NCI-H2227 (cell line): ENCODE measurements at regions not wholly inside any gene's neighbourhood (a gene's known extent, or its start where the extent isn't known, plus 50 kb on each side); places are given as distances from the start of the nearest gene placed in this dataset.
"Not testable (repeated sequence)": the region's sequence is repeated elsewhere in the genome, so short reads cannot be mapped to it uniquely, and the experiment has no call there.

ENCODE experiments used
- DNase-seq: peaks from one replicate; lab custom pipeline; 2025; ENCODE audit not compliant: unreplicated experiment; lab: John Stamatoyannopoulos, UW

DNA sequence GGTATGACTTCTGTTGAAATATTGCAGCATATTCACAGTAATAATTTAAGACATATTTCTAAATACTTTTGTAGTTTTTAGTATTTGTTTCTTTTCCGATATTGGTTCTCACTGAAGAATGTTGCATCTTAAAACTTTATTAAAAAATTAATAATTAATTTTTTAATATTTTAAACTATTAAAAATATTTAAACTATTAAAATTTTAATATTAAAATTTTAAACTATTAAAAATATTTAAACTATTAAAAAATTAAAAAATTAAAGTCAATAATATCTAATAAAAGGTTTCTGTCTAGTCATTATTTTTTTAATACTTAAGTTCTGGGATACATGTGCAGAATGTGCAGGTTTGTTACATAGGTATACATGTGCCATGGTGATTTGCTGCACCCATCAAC lies 149.3 kb upstream of the CCNH start:
- no peak for DNase-seq

DNA sequence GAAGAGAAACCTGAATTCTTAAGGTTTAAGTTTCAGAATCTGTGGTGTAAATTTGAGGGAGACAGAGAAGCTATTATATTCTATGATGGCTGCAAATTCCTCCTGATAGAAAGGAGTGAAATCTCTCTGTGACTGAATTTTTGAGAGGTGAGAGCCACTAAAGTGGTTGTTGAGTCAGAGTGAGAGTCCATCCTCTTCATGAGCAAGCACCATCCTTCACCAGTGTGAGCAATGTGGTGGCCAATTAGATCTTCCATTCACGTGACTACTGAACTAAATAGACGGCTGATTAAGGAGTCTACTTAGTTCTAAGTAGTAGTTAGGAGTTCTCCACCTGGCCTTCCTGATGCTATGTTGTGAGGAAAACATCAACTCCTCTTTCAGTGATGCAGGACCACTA lies 147.8 kb upstream of the CCNH start:
- DNase-seq: no peak

DNA sequence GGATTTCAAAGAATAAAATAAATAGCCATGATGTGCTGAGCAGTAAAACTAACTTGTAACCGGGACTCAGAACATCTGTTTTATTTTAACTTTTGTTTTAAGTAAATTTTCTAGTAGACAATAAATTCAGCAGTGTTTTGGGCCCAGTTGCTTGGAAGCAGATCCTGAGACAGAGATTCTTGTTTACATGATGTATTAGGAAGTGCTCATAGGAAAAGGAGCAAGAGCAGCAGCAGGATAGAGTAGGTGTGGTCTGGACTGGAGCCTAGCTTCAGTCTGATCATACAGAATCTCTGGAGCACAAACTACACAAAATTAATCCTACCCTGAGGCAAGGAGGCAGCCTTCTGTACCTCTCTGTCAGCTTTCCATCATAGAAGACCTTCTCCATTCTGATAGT lies 139.2 kb upstream of the CCNH start:
- DNase-seq: no peak

DNA sequence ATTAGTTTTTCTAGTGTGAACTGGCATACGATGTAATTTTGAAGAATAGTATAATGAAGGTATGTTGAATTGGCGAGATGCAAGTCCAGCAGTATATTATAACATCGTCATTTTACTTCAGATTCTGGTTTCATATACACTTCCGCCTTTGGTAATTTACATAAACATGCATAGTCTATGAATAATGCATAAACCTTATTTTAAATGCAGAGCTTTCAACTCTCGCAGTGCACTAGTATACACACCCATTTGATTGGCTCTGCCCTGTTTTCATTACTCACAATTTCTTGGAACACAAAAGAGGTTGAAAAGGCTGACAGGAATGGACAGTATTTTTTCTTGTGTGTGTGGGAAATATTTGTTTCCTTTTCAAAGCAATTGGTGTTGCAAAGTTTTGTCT lies 128.9 kb upstream of the CCNH start:
- no peak for DNase-seq

DNA sequence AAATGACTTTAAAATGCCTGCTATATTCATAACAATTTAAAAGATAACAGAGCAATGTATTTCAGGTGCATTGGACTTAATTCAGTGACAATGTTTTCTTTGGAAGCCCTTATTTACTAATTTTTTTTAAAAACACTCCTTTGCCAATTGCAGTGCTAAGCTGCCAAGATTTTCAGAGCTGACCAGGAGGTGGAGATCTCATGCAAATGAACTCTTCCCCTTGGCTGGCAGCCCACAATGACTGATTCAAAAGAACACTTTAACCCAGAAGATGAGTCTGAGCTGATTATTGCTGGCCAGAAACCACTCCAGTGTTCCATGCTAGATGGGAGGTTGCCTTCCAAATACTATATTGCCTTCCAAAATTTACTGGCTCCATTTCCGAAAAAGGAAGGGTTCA lies 128.3 kb upstream of the CCNH start:
- no peak for DNase-seq

DNA sequence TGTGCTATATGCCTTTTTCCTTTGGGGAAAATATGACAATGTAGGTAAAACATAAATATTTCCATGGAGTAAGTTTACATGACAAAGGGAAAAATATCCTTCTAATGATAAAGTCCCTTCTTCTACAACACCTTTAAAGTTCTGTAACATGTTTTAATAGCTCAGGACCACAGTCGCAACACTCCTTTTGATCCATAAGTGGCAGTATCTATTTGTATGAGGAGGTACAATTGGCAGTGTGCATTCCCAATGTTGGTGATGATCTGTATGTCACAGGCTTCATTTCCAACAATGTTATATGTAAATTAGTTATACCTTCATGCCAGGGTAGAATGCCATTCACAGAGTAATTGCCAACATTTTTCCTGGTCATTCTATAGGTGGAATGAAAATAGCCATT lies 127.1 kb upstream of the CCNH start:
- no peak for DNase-seq

DNA sequence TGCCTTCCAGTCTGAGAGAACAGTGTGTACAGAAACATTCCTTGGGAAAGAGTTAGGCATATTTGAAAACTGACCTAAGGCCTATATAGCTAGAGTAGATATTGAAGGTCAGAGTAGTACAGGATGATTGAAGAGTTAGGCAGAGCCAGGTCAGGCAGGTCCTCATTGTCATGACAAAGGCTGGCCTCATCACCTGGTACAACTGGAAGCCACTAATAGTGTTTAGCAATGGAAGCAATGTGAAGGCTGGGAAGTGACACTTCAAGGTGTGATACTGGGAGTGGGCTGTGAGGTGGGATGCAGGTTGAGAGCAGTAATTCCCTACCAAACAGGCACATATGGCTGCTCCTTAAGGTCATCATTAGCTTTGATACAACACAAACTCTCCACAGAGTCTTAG lies 123.6 kb upstream of the CCNH start:
- no peak for DNase-seq

DNA sequence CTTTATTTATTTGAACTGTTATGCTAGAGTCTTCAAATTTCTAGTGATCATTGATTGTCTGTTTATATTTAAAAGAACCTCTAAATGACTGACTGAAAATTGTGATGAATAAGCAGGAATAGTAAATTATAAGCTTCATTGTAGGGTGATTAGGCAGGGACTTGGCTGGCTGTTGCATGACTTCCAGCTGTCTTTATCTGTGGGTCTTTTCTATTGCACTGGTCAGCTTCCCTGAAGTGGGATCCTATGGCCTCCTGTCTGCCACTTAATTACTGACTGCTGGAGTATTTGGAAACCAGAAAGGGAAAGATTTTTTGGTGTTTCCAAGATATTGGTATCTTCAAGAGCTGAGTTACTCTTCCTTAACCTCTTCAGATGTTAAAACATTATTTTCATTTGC lies 123.0 kb upstream of the CCNH start:
- no peak for DNase-seq

DNA sequence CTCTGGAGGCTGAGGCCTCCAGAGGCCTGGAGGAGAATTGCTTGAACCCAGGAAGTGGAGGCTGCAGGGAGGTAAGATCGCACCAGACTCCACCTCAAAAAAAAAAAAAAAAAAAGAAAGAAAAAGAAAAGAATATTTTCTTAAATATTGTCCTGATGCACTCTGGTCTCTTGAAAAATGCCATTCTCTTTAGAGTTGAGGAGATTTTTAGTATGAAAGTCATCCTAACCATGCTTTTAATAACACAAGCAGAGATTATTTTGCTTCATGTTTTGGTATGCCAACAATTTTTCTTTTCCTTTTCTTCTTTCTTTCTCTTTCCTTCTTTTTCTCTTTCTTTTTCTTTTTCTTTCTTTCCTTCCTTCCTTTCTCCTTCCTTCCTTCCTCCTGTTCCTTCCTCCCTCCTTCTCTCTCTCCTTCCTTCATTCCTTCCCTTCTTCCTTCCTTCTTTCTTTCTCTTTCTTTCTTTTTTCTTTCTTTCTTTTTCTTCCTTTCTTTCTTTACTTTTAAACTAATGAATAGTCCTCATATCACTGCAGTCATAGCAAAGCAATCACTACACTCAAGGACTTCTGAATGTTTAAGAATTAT lies 116.9 kb upstream of the CCNH start:
- DNase-seq: no peak

DNA sequence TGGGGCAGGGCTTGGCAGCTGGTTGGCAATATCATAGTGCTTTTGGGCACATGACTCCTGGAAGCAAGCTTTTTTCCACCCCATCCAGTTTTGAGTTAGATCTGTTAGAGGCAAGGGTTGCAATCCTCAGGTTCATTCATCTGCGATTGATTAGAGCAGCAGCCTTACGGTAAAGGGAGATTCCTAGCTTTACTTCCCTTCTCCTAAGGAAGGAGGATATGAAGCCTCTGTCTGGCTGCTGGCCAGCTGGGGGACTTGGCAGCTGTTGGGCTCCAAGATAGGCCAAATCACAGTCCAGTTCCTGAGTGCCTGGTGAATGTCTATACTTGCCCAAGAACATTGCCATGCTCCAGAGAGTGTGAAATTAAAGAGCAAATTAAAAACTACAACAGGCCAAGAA lies 113.4 kb upstream of the CCNH start:
- DNase-seq: no peak

DNA sequence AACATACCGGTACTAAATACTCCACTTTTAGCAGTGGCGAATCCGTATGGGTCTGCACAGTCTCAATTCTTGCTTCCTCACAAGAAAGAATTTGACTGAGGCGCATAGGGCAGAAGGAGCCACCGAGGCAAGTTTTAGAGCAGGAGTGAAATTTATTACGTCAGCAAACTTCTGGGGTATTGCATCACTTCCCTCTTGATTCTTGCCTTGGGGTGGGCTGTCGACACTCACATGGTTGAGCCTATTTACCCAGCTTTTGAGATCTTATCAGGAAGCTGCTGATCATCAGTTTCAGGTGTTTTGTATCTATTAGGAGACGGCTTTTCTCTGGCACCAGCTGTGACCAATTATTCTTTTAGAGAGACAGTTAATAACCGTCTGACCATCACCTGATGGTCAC lies 111.5 kb upstream of the CCNH start:
- no peak for DNase-seq

DNA sequence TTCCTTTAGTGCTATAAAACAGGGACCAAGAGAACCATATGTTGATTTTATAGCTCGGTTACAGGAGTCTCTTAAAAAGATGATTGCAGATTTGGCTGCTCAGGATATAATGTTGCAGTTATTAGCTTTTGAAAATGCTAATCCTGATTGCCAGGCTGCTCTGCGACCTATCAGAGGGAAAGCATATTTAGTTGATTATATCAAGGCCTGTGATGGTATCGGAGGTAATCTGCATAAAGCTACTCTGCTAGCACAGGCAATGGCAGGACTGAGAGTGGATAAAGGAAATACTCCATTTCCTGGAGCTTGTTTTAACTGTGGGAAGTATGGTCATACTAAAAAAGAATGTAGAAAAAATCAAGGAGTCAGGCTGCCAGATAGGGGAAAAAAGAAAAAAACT lies 99.0 kb upstream of the CCNH start:
- not testable (repeated sequence) for DNase-seq

DNA sequence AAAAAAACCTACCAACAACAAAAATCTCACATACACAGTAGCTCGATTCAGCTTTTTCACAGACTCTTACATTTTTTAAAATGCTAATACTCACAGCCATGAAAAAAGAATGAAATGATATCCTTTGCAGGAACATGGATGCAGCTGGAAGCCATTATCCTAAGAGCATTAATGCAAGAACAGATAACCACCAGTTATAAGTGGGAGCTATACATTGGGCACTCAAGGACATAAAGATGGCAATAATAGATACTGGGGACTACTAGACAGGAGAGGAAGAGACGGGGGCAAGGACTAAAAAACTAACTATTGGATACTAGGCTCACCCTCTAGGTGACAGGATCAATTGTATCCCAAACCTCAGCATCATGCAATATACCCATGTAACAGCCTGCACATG lies 90.3 kb upstream of the CCNH start:
- no peak for DNase-seq

DNA sequence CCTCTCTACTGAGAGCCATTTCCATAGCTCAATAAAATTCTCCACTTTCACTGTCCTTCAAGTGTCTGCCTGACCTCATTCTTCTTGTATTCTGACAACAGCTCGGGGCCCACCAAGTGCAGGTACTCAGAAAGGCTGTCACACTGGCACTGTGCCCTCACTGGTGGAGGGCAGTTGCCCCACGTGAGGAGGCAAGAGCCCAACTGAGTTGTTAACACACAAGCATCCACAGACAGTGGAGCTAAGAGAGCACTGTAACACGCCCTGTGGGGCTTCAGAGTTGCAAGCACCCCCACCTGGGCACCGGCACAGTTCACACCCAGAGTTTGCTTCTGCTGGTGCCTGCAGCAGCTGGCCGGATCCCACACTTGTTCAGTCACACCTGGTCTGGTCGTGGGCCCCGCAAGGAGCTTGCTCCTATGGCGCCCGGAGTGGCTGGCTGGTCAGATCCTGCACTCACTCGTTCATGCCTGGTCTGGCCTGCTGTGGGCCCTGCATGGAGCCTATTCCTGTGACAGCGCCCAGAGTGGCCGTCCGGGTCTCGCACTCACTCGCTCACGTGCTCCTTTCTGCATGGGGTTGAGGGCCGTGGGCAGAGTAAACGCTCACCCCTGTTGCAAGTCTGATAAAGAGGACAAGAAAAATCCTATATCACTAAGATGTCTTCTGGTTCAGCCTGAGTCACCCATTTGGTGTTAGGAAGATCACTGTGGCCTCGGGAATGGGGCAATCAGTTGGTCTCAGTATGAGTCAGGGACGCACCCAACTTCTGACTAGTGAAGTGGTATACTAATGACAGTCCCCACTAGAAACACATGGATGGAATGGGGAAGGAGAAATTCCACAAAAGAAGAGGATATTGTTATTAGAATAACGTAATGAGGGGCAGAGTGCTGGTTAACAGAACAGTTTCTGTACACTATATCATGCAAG lies 87.0 kb upstream of the CCNH start:
- DNase-seq: no peak
